HuH-7 (cell line): ENCODE measurements at regions not wholly inside any gene's neighbourhood (a gene's known extent, or its start where the extent isn't known, plus 50 kb on each side); places are given as distances from the start of the nearest gene placed in this dataset.

Experiments
- DNase-seq: peaks from one replicate; pipeline ENCODE4 v3.0.0; 2011; ENCODE audit warnings: low spot score

- no peak for DNase-seq
These were observed 137.8 kb upstream of the FRMD6 start for GRCh38 chr14:51513933-51514332.

GRCh38 chr14:51515611-51516010 lies 136.1 kb upstream of the FRMD6 start:
- DNase-seq: no peak

- no peak for DNase-seq
These were observed 134.9 kb upstream of the FRMD6 start for GRCh38 chr14:51516706-51517395.

GRCh38 chr14:51518280-51518679 lies 133.4 kb upstream of the FRMD6 start:
- no peak for DNase-seq

GRCh38 chr14:51518711-51519110 lies 133.0 kb upstream of the FRMD6 start:
- DNase-seq: no peak

- no peak for DNase-seq
These were observed 131.6 kb upstream of the FRMD6 start for GRCh38 chr14:51520087-51520486.

GRCh38 chr14:51521764-51522163 lies 129.9 kb upstream of the FRMD6 start:
- DNase-seq: no peak

- no peak for DNase-seq
These were observed 128.5 kb upstream of the FRMD6 start for GRCh38 chr14:51523243-51523642.

GRCh38 chr14:51525739-51526138 lies 126.0 kb upstream of the FRMD6 start:
- DNase-seq: no peak

- DNase-seq: no peak
These were observed 124.6 kb upstream of the FRMD6 start for GRCh38 chr14:51527073-51527472.

GRCh38 chr14:51529736-51530135 lies 122.0 kb upstream of the FRMD6 start:
- no peak for DNase-seq

- DNase-seq: no peak
These were observed 118.5 kb upstream of the FRMD6 start for GRCh38 chr14:51533160-51533559.

GRCh38 chr14:51533872-51534553 lies 117.7 kb upstream of the FRMD6 start:
- no peak for DNase-seq

- peak; percentile 20 for DNase-seq
These were observed 117.1 kb upstream of the FRMD6 start for GRCh38 chr14:51534610-51535011.

- no peak for DNase-seq
These were observed 116.2 kb upstream of the FRMD6 start for GRCh38 chr14:51535443-51536044.

GRCh38 chr14:51538973-51539372 lies 112.7 kb upstream of the FRMD6 start:
- no peak for DNase-seq

GRCh38 chr14:51539571-51540037 lies 112.1 kb upstream of the FRMD6 start:
- DNase-seq: no peak

GRCh38 chr14:51540364-51540763 lies 111.3 kb upstream of the FRMD6 start:
- no peak for DNase-seq

- no peak for DNase-seq
These were observed 107.2 kb upstream of the FRMD6 start for GRCh38 chr14:51544471-51544870.

GRCh38 chr14:51544901-51545300 lies 106.8 kb upstream of the FRMD6 start:
- no peak for DNase-seq

- no peak for DNase-seq
These were observed 106.3 kb upstream of the FRMD6 start for GRCh38 chr14:51545396-51545795.

GRCh38 chr14:51546099-51546498 lies 105.6 kb upstream of the FRMD6 start:
- DNase-seq: no peak

GRCh38 chr14:51546603-51547258 lies 105.0 kb upstream of the FRMD6 start:
- DNase-seq: no peak
